ENCODE measurements at regions not wholly inside any gene's neighbourhood (a gene's known extent, or its start where the extent isn't known, plus 50 kb on each side); places are given as distances from the start of the nearest gene placed in this dataset.

DNA sequence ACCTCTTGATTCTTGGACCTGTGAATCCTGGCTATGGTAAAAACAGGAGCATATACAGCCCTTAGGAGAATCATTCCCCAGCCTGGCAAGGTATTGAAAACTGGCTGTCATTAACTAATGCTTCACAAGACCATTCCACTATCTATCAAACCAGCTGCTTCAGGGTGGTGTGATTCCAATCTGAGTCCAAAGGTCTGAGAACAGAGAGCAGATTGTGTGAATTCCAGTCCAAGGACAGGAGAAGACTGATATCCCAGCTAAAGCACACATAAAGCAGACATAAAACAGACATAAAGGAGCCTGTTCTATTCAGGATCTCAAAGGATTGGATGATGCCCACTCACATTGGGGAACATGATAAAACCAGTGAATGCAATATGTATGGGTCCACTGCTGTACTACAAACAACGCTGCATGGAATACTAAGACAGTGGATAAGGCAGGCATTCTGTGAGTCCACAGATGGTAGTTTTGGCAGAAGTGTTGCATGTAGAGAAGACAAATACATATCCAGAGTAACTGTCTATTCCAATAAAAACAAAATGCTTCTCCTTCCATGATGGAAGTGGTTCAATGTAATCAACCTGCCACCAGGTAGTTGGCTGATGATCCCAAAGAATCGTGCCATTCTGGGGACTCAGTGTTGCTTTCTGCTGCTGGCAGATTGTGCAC lies 363.9 kb downstream of the KCNJ3 start:
- DNase-seq (ENCODE audit: low read depth in 1 of 2, low spot score in 1 of 2) (no peak), FAIRE-seq (no peak), ATAC-seq (no peak)
- TF ChIP-seq HDAC2 (IDR thresholded peaks at IDR 0.05): no peak
- H3K9me3 ChIP-seq: no peaks in the 10 kb centered on the region
- no peak overlapping the region for H3K27ac ChIP-seq
- H3K4me3 ChIP-seq: no peak overlapping the region
- H3K4me1 ChIP-seq: no peaks in the 10 kb centered on the region
- WGBS (ENCODE audit: missing lambda C conversion rate): 20% methylated on average over 2 of the region's 2 CpGs
- no peak overlapping the region for H3K4me2 ChIP-seq
- CTCF ChIA-PET: no interaction called here
- POLR2A ChIA-PET: no interaction called here

DNA sequence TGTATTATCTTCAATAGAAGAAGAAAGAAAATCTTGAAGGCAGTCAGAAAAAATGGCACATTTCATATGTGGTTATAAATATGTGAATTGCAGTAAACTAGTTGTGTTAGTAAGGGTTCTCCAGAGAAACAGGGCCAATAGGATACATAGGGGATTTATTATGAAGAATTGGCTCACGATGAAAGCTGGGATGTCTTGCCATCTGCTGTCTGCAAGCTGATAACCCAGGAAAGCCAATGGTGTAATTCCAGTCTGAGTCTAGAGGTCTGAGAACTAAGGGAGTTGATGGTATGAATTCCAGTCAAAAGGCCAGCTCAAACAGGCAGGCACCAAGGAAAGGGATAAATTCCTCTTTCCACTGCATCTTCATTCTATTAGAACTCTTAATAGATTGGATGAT lies 362.4 kb downstream of the KCNJ3 start:
- ATAC-seq: no peak
- POLR2A ChIA-PET: no interaction called here
- 0% methylated on average over 1 of the region's 1 CpG for WGBS (ENCODE audit: missing lambda C conversion rate)
- no peak for TF ChIP-seq EP300 (IDR thresholded peaks at IDR 0.05)
- no peak for TF ChIP-seq MYC (IDR thresholded peaks at IDR 0.05; ENCODE audit: borderline replicate concordance, low read length)
- no peak for TF ChIP-seq HOXA7 (CRISPR knock-in tag; IDR thresholded peaks at IDR 0.05)
- TF ChIP-seq POLR2A (IDR thresholded peaks at IDR 0.05; ENCODE audit: low read length): no peak
- TF ChIP-seq, protein P1, sequence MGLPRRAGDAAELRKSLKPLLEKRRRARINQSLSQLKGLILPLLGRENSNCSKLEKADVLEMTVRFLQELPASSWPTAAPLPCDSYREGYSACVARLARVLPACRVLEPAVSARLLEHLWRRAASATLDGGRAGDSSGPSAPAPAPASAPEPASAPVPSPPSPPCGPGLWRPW (IDR thresholded peaks at IDR 0.05): no peak
- Histone ChIP-seq H3K4me1 (no peaks in the 10 kb centered on the region), H3K4me2 (no peak overlapping the region), H3K4me3 (no peak overlapping the region), H3K9me3 (no peaks in the 10 kb centered on the region), H3K27ac (no peak overlapping the region)
- CTCF ChIA-PET: no interaction called here
- no peak for DNase-seq (ENCODE audit: low read depth in 1 of 2, low spot score in 1 of 2)
- no peak for FAIRE-seq

DNA sequence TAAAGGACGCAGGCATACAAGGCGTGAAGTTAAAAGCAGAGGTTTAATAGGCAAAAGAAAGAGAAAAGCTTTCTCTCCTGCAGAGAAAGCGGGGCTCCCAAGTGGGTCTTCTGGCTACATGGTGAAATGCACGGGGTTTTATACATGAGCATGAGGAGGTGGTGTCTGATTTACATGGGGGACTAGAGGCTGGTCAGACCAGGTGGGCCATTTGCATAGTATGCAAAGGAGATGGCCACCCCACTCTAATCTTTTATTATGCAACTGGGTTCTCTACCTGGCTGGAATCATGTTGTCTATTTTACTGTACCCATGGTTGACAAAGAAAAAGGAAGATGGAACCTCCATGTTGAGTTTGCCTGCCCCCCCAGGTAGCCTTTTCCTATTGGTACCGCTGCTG lies 356.2 kb downstream of the KCNJ3 start:
- CTCF ChIA-PET: no interaction called here
- no peak overlapping the region for H3K4me3 ChIP-seq
- TF ChIP-seq CBX8 (IDR thresholded peaks at IDR 0.05): no peak
- no peak for TF ChIP-seq JUN (IDR thresholded peaks at IDR 0.05)
- TF ChIP-seq RAD21 (conservative IDR thresholded peaks at IDR 0.05 in 1 of 2, IDR thresholded peaks at IDR 0.05 in 1 of 2): no peak
- TF ChIP-seq, protein P2, sequence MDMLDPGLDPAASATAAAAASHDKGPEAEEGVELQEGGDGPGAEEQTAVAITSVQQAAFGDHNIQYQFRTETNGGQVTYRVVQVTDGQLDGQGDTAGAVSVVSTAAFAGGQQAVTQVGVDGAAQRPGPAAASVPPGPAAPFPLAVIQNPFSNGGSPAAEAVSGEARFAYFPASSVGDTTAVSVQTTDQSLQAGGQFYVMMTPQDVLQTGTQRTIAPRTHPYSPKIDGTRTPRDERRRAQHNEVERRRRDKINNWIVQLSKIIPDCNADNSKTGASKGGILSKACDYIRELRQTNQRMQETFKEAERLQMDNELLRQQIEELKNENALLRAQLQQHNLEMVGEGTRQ (IDR thresholded peaks at IDR 0.05): no peak
- TF ChIP-seq HOXB5 (CRISPR knock-in tag; IDR thresholded peaks at IDR 0.05): no peak
- TF ChIP-seq SREBF2 (IDR thresholded peaks at IDR 0.05): no peak
- no peak for TF ChIP-seq ZFP36 (IDR thresholded peaks at IDR 0.05; ENCODE audit: borderline replicate concordance, partially characterized antibody)
- TF ChIP-seq EP300 (IDR thresholded peaks at IDR 0.05): no peak
- TF ChIP-seq, protein P3, sequence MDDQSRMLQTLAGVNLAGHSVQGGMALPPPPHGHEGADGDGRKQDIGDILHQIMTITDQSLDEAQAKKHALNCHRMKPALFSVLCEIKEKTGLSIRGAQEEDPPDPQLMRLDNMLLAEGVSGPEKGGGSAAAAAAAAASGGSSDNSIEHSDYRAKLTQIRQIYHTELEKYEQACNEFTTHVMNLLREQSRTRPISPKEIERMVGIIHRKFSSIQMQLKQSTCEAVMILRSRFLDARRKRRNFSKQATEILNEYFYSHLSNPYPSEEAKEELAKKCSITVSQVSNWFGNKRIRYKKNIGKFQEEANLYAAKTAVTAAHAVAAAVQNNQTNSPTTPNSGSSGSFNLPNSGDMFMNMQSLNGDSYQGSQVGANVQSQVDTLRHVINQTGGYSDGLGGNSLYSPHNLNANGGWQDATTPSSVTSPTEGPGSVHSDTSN (IDR thresholded peaks at IDR 0.05): no peak
- no peak for TF ChIP-seq HDAC2 (IDR thresholded peaks at IDR 0.05)
- no peak for TF ChIP-seq BHLHE40 (IDR thresholded peaks at IDR 0.05; ENCODE audit: low read depth, low read length)
- TF ChIP-seq, protein P4, sequence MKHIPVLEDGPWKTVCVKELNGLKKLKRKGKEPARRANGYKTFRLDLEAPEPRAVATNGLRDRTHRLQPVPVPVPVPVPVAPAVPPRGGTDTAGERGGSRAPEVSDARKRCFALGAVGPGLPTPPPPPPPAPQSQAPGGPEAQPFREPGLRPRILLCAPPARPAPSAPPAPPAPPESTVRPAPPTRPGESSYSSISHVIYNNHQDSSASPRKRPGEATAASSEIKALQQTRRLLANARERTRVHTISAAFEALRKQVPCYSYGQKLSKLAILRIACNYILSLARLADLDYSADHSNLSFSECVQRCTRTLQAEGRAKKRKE (CRISPR knock-in tag; IDR thresholded peaks at IDR 0.05; ENCODE audit: low read depth): no peak
- no peak for TF ChIP-seq FOXS1 (CRISPR knock-in tag; IDR thresholded peaks at IDR 0.05)
- POLR2A ChIA-PET: no interaction called here
- no peak for ATAC-seq
- H3K27ac ChIP-seq: no peak overlapping the region
- H3K9me3 ChIP-seq: no peaks in the 10 kb centered on the region
- no peak overlapping the region for H3K4me2 ChIP-seq
- WGBS (ENCODE audit: missing lambda C conversion rate): 28% methylated on average over 5 of the region's 5 CpGs
- DNase-seq (ENCODE audit: low read depth in 1 of 2, low spot score in 1 of 2): no peak
- no peaks in the 10 kb centered on the region for H3K4me1 ChIP-seq
- no peak for FAIRE-seq

DNA sequence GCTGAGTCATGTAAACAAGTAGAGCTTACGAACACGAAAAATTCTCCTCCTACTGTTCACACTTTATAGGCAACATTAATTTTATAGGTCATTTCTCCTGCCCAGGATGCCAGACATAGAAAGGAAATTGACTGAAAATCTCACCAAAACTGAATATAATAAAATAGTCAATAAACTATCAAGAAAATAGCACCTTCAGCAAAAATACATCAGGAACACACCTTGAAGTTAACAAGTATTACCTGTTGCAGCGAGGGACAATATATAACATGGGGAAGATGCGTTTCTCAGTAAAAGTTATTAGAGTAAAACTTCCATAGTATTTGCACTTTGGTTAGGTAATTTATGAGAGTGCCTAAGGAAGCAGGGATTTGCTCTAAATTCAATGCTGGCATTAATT lies 344.6 kb downstream of the KCNJ3 start:
- no peaks in the 10 kb centered on the region; the same call in 2 of the 3 replicates for H3K9me3 ChIP-seq
- H3K27ac ChIP-seq: no peak overlapping the region
- TF ChIP-seq CHD4 (IDR thresholded peaks at IDR 0.05; ENCODE audit: borderline replicate concordance): no peak
- TF ChIP-seq MAFK (IDR thresholded peaks at IDR 0.05; ENCODE audit: partially characterized antibody): peak; percentile 18
- ChIA-PET CTCF (no interaction called here), POLR2A (no interaction called here)
- no peak overlapping the region for H3K4me3 ChIP-seq
- H3K4me1 ChIP-seq: no peaks in the 10 kb centered on the region
- FAIRE-seq: no peak
- no peak overlapping the region for H3K4me2 ChIP-seq
- no peak for DNase-seq (ENCODE audit: low read depth in 1 of 2, low spot score in 1 of 2)
- no peak for ATAC-seq
- WGBS (ENCODE audit: missing lambda C conversion rate): 41% methylated on average over 4 of the region's 4 CpGs

Data from A549 (cell line).